Activated CD8-positive, alpha-beta T cell treated with anti-CD3 and anti-CD28 coated beads, Interleukin-2, amount 10 ng/mL, durations not matched to agents 7 days and 5 days (primary cell): ENCODE measurements at regions not wholly inside any gene's neighbourhood (a gene's known extent, or its start where the extent isn't known, plus 50 kb on each side); places are given as distances from the start of the nearest gene placed in this dataset.
A peak's percentile ranks its signal among the peaks of the same experiment; 100 is the strongest.

Experiments
- ATAC-seq: fragments of 150-1000 bp; cut with Tn5 transposase; one replicate; pipeline ENCODE4 v1.10.0; 2021; ENCODE audit warnings: moderate library complexity
- CTCF ChIA-PET: fragments of 350-600 bp; sonication (Branson Sonifier 250); formaldehyde crosslinking; loops from one replicate; lab custom pipeline; 2021; ENCODE audit warnings: antibody characterized with exemption; lab: Charles Lee
- POLR2A ChIA-PET: fragments of 350-600 bp; sonication (Branson Sonifier 250); formaldehyde crosslinking; loops from one replicate; lab custom pipeline; 2021; ENCODE audit warnings: antibody characterized with exemption; lab: Charles Lee
- DNase-seq: peaks from one replicate; pipeline ENCODE4 v3.0.0-alpha.2; 2020
- H3K27ac Mint-ChIP-seq: one replicate; pipeline ENCODE4 v1.8.0; 2021; ENCODE audit warnings: mild to moderate bottlenecking, mixed read lengths
- H3K27me3 Mint-ChIP-seq: one replicate; pipeline ENCODE4 v1.8.0; 2021; ENCODE audit warnings: low read depth, mixed read lengths
- H3K36me3 Mint-ChIP-seq: one replicate; pipeline ENCODE4 v1.8.0; 2021; ENCODE audit warnings: low read depth, mixed read lengths
- H3K4me1 Mint-ChIP-seq: one replicate; pipeline ENCODE4 v1.8.0; 2021; ENCODE audit warnings: low read depth, mixed read lengths
- H3K4me3 Mint-ChIP-seq: one replicate; pipeline ENCODE4 v1.8.0; 2021; ENCODE audit warnings: mild to moderate bottlenecking, mixed read lengths
- H3K9me3 Mint-ChIP-seq: one replicate; pipeline ENCODE4 v1.8.0; 2022; ENCODE audit warnings: mixed read lengths; ENCODE audit not compliant: insufficient read depth

GRCh38 chrY:14290656-14291375 lies 233.5 kb upstream of the NLGN4Y start:
- Mint-ChIP-seq H3K27ac (no peak overlapping the region), H3K27me3 (no peaks in the 10 kb centered on the region), H3K9me3 (no peaks in the 10 kb centered on the region), H3K4me3 (no peak overlapping the region), H3K4me1 (no peaks in the 10 kb centered on the region), H3K36me3 (no peaks in the 10 kb centered on the region)
- ChIA-PET POLR2A (no interaction called here), CTCF (no interaction called here)
- ATAC-seq = no peak
- DNase-seq = no peak

- no peaks in the 10 kb centered on the region for H3K9me3 Mint-ChIP-seq
- DNase-seq (no peak), ATAC-seq (no peak)
- ChIA-PET POLR2A (interaction anchor here (0.7 kb wide), 1 partner anchor 19 kb away, joined by 3 read pairs; no protein-coding TSS in a partner anchor), CTCF (no interaction called here)
- H3K27ac Mint-ChIP-seq = no peak overlapping the region
- H3K27me3 Mint-ChIP-seq = no peaks in the 10 kb centered on the region
- H3K4me3 Mint-ChIP-seq = no peak overlapping the region
- H3K36me3 Mint-ChIP-seq = no peaks in the 10 kb centered on the region
- H3K4me1 Mint-ChIP-seq = no peaks in the 10 kb centered on the region
Observed at GRCh38 chrY:14292382-14292781, 231.9 kb upstream of the NLGN4Y start.

- Mint-ChIP-seq H3K4me3 (no peak overlapping the region), H3K36me3 (no peaks in the 10 kb centered on the region), H3K27ac (no peak overlapping the region), H3K4me1 (peaks cover 12% of the 10 kb centered on the region), H3K9me3 (no peaks in the 10 kb centered on the region), H3K27me3 (no peaks in the 10 kb centered on the region)
- DNase-seq = no peak
- ChIA-PET CTCF (no interaction called here), POLR2A (no interaction called here)
- ATAC-seq = no peak
Observed at GRCh38 chrY:14300775-14301174, 223.6 kb upstream of the NLGN4Y start.

- Mint-ChIP-seq H3K4me3 (no peak overlapping the region), H3K27ac (no peak overlapping the region), H3K9me3 (no peaks in the 10 kb centered on the region), H3K36me3 (no peaks in the 10 kb centered on the region), H3K4me1 (peaks cover 12% of the 10 kb centered on the region), H3K27me3 (no peaks in the 10 kb centered on the region)
- CTCF ChIA-PET = interaction anchor here (1.4 kb wide), 1 partner anchor 39 kb away, joined by 3 read pairs; no protein-coding TSS in a partner anchor
- POLR2A ChIA-PET = no interaction called here
- DNase-seq (no peak), ATAC-seq (no peak)
Observed at GRCh38 chrY:14301552-14301951, 222.8 kb upstream of the NLGN4Y start.

- Mint-ChIP-seq H3K4me1 (peaks cover 12% of the 10 kb centered on the region), H3K4me3 (no peak overlapping the region), H3K36me3 (no peaks in the 10 kb centered on the region), H3K9me3 (no peaks in the 10 kb centered on the region), H3K27me3 (no peaks in the 10 kb centered on the region), H3K27ac (peak overlapping the region; percentile 69)
- ATAC-seq = no peak
- ChIA-PET CTCF (no interaction called here), POLR2A (interaction anchor here (0.6 kb wide), 1 partner anchor 73 kb away, joined by 3 read pairs; no protein-coding TSS in a partner anchor)
- no peak for DNase-seq
Observed at GRCh38 chrY:14328677-14329345, 195.5 kb upstream of the NLGN4Y start.

- ChIA-PET CTCF (no interaction called here), POLR2A (no interaction called here)
- H3K9me3 Mint-ChIP-seq = no peaks in the 10 kb centered on the region
- no peak overlapping the region for H3K4me3 Mint-ChIP-seq
- ATAC-seq = no peak
- no peak overlapping the region for H3K27ac Mint-ChIP-seq
- H3K4me1 Mint-ChIP-seq = peaks cover 12% of the 10 kb centered on the region
- no peaks in the 10 kb centered on the region for H3K27me3 Mint-ChIP-seq
- H3K36me3 Mint-ChIP-seq = no peaks in the 10 kb centered on the region
- DNase-seq = no peak
Observed at GRCh38 chrY:14330362-14330761, 194.0 kb upstream of the NLGN4Y start.

DNA sequence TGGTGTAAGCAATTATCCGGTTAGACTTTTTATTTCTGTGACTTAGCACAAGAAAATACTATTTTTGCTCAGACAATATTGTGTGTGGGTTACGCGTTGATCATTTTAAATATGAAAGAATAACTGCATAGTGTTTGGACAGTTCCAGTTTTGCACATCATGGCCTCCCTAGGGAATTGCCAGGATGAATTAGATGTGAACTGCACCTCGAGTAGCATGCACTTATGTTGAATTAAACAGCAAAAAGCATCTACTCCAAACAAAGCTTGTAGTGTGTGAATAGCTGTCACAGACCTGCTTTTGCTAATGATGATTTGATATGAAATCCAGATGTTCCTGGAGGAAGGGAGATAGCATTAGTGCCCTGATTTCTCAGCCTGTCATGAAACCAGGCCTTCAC lies 184.8 kb upstream of the NLGN4Y start:
- no peak for DNase-seq
- H3K4me3 Mint-ChIP-seq = no peak overlapping the region
- H3K4me1 Mint-ChIP-seq = peaks cover 28% of the 10 kb centered on the region
- no peaks in the 10 kb centered on the region for H3K9me3 Mint-ChIP-seq
- H3K27me3 Mint-ChIP-seq = no peaks in the 10 kb centered on the region
- ChIA-PET CTCF (no interaction called here), POLR2A (no interaction called here)
- H3K36me3 Mint-ChIP-seq = no peaks in the 10 kb centered on the region
- no peak for ATAC-seq
- H3K27ac Mint-ChIP-seq = no peak overlapping the region

- H3K27ac Mint-ChIP-seq = peak overlapping the region; percentile 84
- H3K36me3 Mint-ChIP-seq = no peaks in the 10 kb centered on the region
- no peaks in the 10 kb centered on the region for H3K27me3 Mint-ChIP-seq
- peaks cover 35% of the 10 kb centered on the region for H3K4me1 Mint-ChIP-seq
- peak overlapping the region; percentile 62 for H3K4me3 Mint-ChIP-seq
- no peaks in the 10 kb centered on the region for H3K9me3 Mint-ChIP-seq
- peak; percentile 50 for DNase-seq
- ChIA-PET POLR2A (no interaction called here), CTCF (interaction anchor here (0.9 kb wide), 1 partner anchor 39 kb away, joined by 3 read pairs; no protein-coding TSS in a partner anchor)
- peak; percentile 82 for ATAC-seq
Observed at GRCh38 chrY:14340459-14341143, 183.7 kb upstream of the NLGN4Y start.

- Mint-ChIP-seq H3K27ac (peak overlapping the region; percentile 55), H3K36me3 (no peaks in the 10 kb centered on the region), H3K4me1 (peaks cover 33% of the 10 kb centered on the region), H3K9me3 (no peaks in the 10 kb centered on the region), H3K27me3 (no peaks in the 10 kb centered on the region), H3K4me3 (peak overlapping the region; percentile 55)
- ATAC-seq (peak; percentile 35), DNase-seq (peak; percentile 25)
- ChIA-PET POLR2A (no interaction called here), CTCF (no interaction called here)
Observed at GRCh38 chrY:14344648-14345333, 179.5 kb upstream of the NLGN4Y start.

DNA sequence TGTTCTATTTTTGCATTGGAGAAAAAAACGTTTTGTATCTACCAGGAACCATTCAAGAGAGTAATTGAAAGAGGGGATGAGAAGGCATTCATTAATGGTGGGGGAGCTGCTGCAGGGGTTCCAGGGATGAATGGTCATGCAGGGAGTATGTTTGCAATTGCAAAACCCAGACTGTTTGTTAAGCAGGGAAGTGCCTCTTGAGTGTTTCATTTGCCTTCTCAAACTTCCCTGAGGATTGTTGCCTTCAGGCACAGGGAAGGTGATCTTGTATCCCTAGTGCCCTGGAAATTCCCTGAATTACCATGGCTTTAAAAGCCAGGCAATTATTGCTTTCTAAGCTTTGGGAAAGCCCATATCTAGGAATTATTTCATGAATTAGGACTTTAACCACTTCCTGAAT lies 172.7 kb upstream of the NLGN4Y start:
- no peak overlapping the region for H3K4me3 Mint-ChIP-seq
- H3K36me3 Mint-ChIP-seq = no peaks in the 10 kb centered on the region
- H3K27ac Mint-ChIP-seq = no peak overlapping the region
- CTCF ChIA-PET = no interaction called here
- DNase-seq = no peak
- H3K4me1 Mint-ChIP-seq = no peaks in the 10 kb centered on the region
- H3K27me3 Mint-ChIP-seq = no peaks in the 10 kb centered on the region
- POLR2A ChIA-PET = no interaction called here
- H3K9me3 Mint-ChIP-seq = no peaks in the 10 kb centered on the region
- no peak for ATAC-seq

- Mint-ChIP-seq H3K27me3 (no peaks in the 10 kb centered on the region), H3K4me1 (no peaks in the 10 kb centered on the region), H3K9me3 (no peaks in the 10 kb centered on the region), H3K4me3 (no peak overlapping the region), H3K27ac (no peak overlapping the region), H3K36me3 (no peaks in the 10 kb centered on the region)
- ChIA-PET CTCF (no interaction called here), POLR2A (no interaction called here)
- DNase-seq (no peak), ATAC-seq (no peak)
Observed at GRCh38 chrY:14356154-14356553, 168.2 kb upstream of the NLGN4Y start.
